Esophagus squamous epithelium (tissue), 4 donors: ENCODE measurements at regions not wholly inside any gene's neighbourhood (a gene's known extent, or its start where the extent isn't known, plus 50 kb on each side); places are given as distances from the start of the nearest gene placed in this dataset.

ENCODE experiments used
- POLR2A ChIP-seq, 4 donors: fragments of 450-650 bp; IDR thresholded peaks; one replicate each; pipeline ENCODE4 v1.6.1; 2017; ENCODE audit warnings: antibody characterized with exemption in 4 of 4, mild to moderate bottlenecking in 4 of 4, moderate library complexity in 3 of 4
- TF ChIP-seq, protein P1 (sequence below), 6 experiments: fragments of 450-650 bp in 4 of 6; fragments of 200-600 bp in 2 of 6; sonication (generic) in 2 of 6; IDR thresholded peaks; one replicate each; pipeline ENCODE4 v1.5.1; 2016 to 2019; ENCODE audit warnings: antibody characterized with exemption in 6 of 6, mild to moderate bottlenecking in 4 of 6, moderate library complexity in 4 of 6

DNA sequence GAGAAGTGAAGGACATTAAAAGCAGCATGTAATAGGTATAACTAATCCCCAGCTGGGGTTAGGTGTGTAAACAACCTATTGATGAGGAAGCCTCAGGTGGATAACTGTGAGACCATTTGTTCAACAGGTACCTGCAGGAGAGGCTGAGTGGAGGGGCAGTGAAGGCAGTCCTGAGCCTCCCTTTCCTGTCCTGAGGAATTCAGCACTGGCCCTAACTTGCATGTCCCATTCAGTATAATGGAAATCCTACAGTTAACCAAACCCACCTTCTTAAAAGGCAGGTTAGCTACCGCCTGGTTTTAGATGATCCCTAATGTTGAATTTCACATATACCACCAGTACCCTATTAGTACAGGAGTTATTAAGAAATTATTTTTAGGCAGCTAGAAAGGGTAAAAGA, 225.9 kb upstream of the GOT2 start:
- no peak for TF ChIP-seq POLR2A (IDR thresholded peaks at IDR 0.05)
- TF ChIP-seq, protein P1, sequence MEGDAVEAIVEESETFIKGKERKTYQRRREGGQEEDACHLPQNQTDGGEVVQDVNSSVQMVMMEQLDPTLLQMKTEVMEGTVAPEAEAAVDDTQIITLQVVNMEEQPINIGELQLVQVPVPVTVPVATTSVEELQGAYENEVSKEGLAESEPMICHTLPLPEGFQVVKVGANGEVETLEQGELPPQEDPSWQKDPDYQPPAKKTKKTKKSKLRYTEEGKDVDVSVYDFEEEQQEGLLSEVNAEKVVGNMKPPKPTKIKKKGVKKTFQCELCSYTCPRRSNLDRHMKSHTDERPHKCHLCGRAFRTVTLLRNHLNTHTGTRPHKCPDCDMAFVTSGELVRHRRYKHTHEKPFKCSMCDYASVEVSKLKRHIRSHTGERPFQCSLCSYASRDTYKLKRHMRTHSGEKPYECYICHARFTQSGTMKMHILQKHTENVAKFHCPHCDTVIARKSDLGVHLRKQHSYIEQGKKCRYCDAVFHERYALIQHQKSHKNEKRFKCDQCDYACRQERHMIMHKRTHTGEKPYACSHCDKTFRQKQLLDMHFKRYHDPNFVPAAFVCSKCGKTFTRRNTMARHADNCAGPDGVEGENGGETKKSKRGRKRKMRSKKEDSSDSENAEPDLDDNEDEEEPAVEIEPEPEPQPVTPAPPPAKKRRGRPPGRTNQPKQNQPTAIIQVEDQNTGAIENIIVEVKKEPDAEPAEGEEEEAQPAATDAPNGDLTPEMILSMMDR (IDR thresholded peaks at IDR 0.05), result no peak
